ENCODE measurements at regions not wholly inside any gene's neighbourhood (a gene's known extent, or its start where the extent isn't known, plus 50 kb on each side); places are given as distances from the start of the nearest gene placed in this dataset.

DNA sequence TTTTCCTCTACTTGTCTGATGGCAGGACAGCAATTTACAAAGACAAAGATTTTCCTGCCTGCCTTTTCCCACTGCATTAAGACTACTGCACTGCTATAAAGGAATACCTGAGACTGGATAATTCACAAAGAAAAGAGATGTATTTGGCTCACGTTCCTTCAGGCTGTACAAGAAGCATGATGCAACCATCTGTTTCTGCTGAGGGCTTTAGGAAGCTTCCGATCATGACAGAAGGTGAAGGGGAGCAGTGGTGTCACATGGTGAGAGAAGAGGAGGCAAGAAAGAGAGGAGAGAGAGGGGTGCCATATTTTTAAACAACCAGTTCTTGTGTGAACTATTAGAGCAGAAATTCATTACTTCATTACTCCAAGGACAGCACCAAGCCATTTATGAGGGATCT lies 617.1 kb upstream of the HTR2C start (continued):
- TF ChIP-seq, protein P1, sequence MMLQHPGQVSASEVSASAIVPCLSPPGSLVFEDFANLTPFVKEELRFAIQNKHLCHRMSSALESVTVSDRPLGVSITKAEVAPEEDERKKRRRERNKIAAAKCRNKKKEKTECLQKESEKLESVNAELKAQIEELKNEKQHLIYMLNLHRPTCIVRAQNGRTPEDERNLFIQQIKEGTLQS (IDR thresholded peaks at IDR 0.05; ENCODE audit: insufficient read depth, low read depth, low read length), result no peak
- no peak for TF ChIP-seq CTBP2 (IDR thresholded peaks at IDR 0.05; ENCODE audit: borderline replicate concordance, insufficient read depth, insufficient read length, low read length)
- no peak for TF ChIP-seq SIN3A (conservative IDR thresholded peaks at IDR 0.05 in 1 of 2, IDR thresholded peaks at IDR 0.05 in 1 of 2; ENCODE audit: low read depth in 1 of 2, low read length in 2 of 2)
- TF ChIP-seq RAD21 (IDR thresholded peaks at IDR 0.05 in 1 of 2, conservative IDR thresholded peaks at IDR 0.05 in 1 of 2; ENCODE audit: low read depth in 2 of 2, low read length in 2 of 2), result no peak
- TF ChIP-seq, protein P2, sequence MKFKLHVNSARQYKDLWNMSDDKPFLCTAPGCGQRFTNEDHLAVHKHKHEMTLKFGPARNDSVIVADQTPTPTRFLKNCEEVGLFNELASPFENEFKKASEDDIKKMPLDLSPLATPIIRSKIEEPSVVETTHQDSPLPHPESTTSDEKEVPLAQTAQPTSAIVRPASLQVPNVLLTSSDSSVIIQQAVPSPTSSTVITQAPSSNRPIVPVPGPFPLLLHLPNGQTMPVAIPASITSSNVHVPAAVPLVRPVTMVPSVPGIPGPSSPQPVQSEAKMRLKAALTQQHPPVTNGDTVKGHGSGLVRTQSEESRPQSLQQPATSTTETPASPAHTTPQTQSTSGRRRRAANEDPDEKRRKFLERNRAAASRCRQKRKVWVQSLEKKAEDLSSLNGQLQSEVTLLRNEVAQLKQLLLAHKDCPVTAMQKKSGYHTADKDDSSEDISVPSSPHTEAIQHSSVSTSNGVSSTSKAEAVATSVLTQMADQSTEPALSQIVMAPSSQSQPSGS (IDR thresholded peaks at IDR 0.05; ENCODE audit: low read length), result no peak
- no peak for TF ChIP-seq BCL11A (IDR thresholded peaks at IDR 0.05; ENCODE audit: low read depth in 2 of 2, low read length in 2 of 2)
